WTC11 (cell line): ENCODE measurements at regions not wholly inside any gene's neighbourhood (a gene's known extent, or its start where the extent isn't known, plus 50 kb on each side); places are given as distances from the start of the nearest gene placed in this dataset.

ENCODE experiments used
- ATAC-seq: fragments of 200-7000 bp; cut with Tn5 transposase; 2 replicates; pipeline ENCODE4 v1.10.0; 2021; ENCODE audit warnings: mild to moderate bottlenecking, moderate library complexity
- CTCF ChIA-PET: fragments of 300-600 bp; sonication (Branson Sonifier 250); formaldehyde crosslinking; loops from one replicate; lab custom pipeline; 2021; ENCODE audit warnings: antibody characterized with exemption; lab: Charles Lee
- POLR2A ChIA-PET: fragments of 350-600 bp; sonication (Branson Sonifier 250); formaldehyde crosslinking; loops from one replicate; lab custom pipeline; 2021; ENCODE audit warnings: antibody characterized with exemption; lab: Charles Lee
- DNase-seq: peaks from one replicate; pipeline ENCODE4 v3.0.0; 2021; ENCODE audit warnings: low spot score
- H3K27ac Mint-ChIP-seq: 2 replicates; pipeline ENCODE4 v1.8.0; 2021; ENCODE audit warnings: mixed read lengths
- H3K27me3 Mint-ChIP-seq: 2 replicates; pipeline ENCODE4 v1.8.0; 2021; ENCODE audit warnings: low read depth, mild to moderate bottlenecking, moderate library complexity, mixed read lengths
- H3K36me3 Mint-ChIP-seq: 2 replicates; pipeline ENCODE4 v1.8.0; 2021; ENCODE audit warnings: mixed read lengths
- H3K4me1 Mint-ChIP-seq: 2 replicates; pipeline ENCODE4 v1.8.0; 2022; ENCODE audit warnings: mixed read lengths
- H3K4me3 Mint-ChIP-seq: 2 replicates; pipeline ENCODE4 v1.8.0; 2021; ENCODE audit warnings: mild to moderate bottlenecking, moderate library complexity, mixed read lengths
- H3K9me3 Mint-ChIP-seq: 2 replicates; pipeline ENCODE4 v1.8.0; 2021; ENCODE audit warnings: mixed read lengths
- ATF3 ChIP-seq: sonication (generic); formaldehyde crosslinking; conservative IDR thresholded peaks from 2 replicates; pipeline ENCODE4 v1.8.1; 2022; ENCODE audit warnings: mild to moderate bottlenecking, missing genetic modification reagents
- CDX4 ChIP-seq: fragments of 250-450 bp; sonication (Bioruptor Pico); IDR thresholded peaks from 2 replicates; pipeline ENCODE4 v1.9.0; 2021; ENCODE audit warnings: moderate library complexity, mild to moderate bottlenecking, inconsistent platforms, borderline replicate concordance
- CREB1 ChIP-seq: sonication (generic); formaldehyde crosslinking; IDR thresholded peaks from 2 replicates; pipeline ENCODE4 v1.8.0; 2023; ENCODE audit warnings: mild to moderate bottlenecking, missing genetic modification reagents
- CREM ChIP-seq: sonication (generic); formaldehyde crosslinking; IDR thresholded peaks from 2 replicates; pipeline ENCODE4 v1.8.1; 2022; ENCODE audit warnings: mild to moderate bottlenecking, missing genetic modification reagents, moderate library complexity
- FOXJ3 ChIP-seq: sonication (generic); formaldehyde crosslinking; IDR thresholded peaks from 2 replicates; pipeline ENCODE4 v1.9.0; 2021; ENCODE audit warnings: missing genetic modification reagents, mild to moderate bottlenecking, borderline replicate concordance
- IRF2 ChIP-seq: sonication (generic); formaldehyde crosslinking; IDR thresholded peaks from 2 replicates; pipeline ENCODE4 v1.8.0; 2022; ENCODE audit warnings: low read depth, missing genetic modification reagents, borderline replicate concordance
- JUN ChIP-seq: sonication (generic); formaldehyde crosslinking; IDR thresholded peaks from 2 replicates; pipeline ENCODE4 v1.8.0; 2023; ENCODE audit warnings: mild to moderate bottlenecking, missing genetic modification reagents
- NFE2L1 ChIP-seq: sonication (generic); formaldehyde crosslinking; IDR thresholded peaks from 2 replicates; pipeline ENCODE4 v1.8.1; 2023; ENCODE audit warnings: missing genetic modification reagents
- STAT6 ChIP-seq: sonication (generic); formaldehyde crosslinking; conservative IDR thresholded peaks from 2 replicates; pipeline ENCODE4 v1.8.1; 2023; ENCODE audit warnings: mild to moderate bottlenecking, low read depth, missing genetic modification reagents, moderate library complexity
- TEAD4 ChIP-seq: sonication (generic); formaldehyde crosslinking; IDR thresholded peaks from 2 replicates; pipeline ENCODE4 v1.8.0; 2022; ENCODE audit warnings: mild to moderate bottlenecking, missing genetic modification reagents
- ZNF121 ChIP-seq: sonication (generic); formaldehyde crosslinking; IDR thresholded peaks from 2 replicates; pipeline ENCODE4 v1.8.0; 2023; ENCODE audit warnings: missing genetic modification reagents
- ZNF138 ChIP-seq: sonication (generic); formaldehyde crosslinking; conservative IDR thresholded peaks from 2 replicates; pipeline ENCODE4 v1.8.1; 2022; ENCODE audit warnings: mild to moderate bottlenecking, moderate library complexity, missing genetic modification reagents
- ZNF281 ChIP-seq: sonication (generic); formaldehyde crosslinking; IDR thresholded peaks from 2 replicates; pipeline ENCODE4 v1.8.0; 2023; ENCODE audit warnings: mild to moderate bottlenecking, missing genetic modification reagents
- ZNF317 ChIP-seq: sonication (generic); formaldehyde crosslinking; IDR thresholded peaks from 2 replicates; pipeline ENCODE4 v1.8.1; 2023; ENCODE audit warnings: low read depth, mild to moderate bottlenecking, moderate library complexity, missing genetic modification reagents, borderline replicate concordance
- ZNF396 ChIP-seq: fragments of 250-450 bp; sonication (Bioruptor Pico); IDR thresholded peaks from 2 replicates; pipeline ENCODE4 v1.8.0; 2021; ENCODE audit warnings: mild to moderate bottlenecking, moderate library complexity, borderline replicate concordance
- ZNF512 ChIP-seq: sonication (generic); formaldehyde crosslinking; IDR thresholded peaks from 2 replicates; pipeline ENCODE4 v1.8.1; 2022; ENCODE audit warnings: missing genetic modification reagents, borderline replicate concordance
- ZNF532 ChIP-seq: fragments of 250-450 bp; sonication (Bioruptor Pico); IDR thresholded peaks from 2 replicates; pipeline ENCODE4 v1.9.0; 2021; ENCODE audit warnings: mild to moderate bottlenecking, borderline replicate concordance

GRCh38 chr6:134816780-134817179 lies 133.1 kb downstream of the ALDH8A1 start (continued):
- TF ChIP-seq CREM (CRISPR knock-in tag) (no peak), ZNF317 (CRISPR knock-in tag) (no peak)

- Mint-ChIP-seq H3K4me3 (no peak overlapping the region), H3K27ac (no peak overlapping the region), H3K36me3 (no peaks in the 10 kb centered on the region), H3K4me1 (no peaks in the 10 kb centered on the region), H3K9me3 (peaks cover 3% of the 10 kb centered on the region; the same call in 1 of the 2 replicates), H3K27me3 (no peaks in the 10 kb centered on the region)
- DNase-seq = no peak
- ChIA-PET POLR2A (no interaction called here), CTCF (no interaction called here)
- no peak for TF ChIP-seq ATF3 (CRISPR knock-in tag)
- no peak for TF ChIP-seq ZNF281
- no peak for ATAC-seq
Measured at GRCh38 chr6:134816300-134816699, 133.6 kb downstream of the ALDH8A1 start.

GRCh38 chr6:134814076-134814695 lies 135.7 kb downstream of the ALDH8A1 start:
- ChIA-PET CTCF (interaction anchor here (1.0 kb wide), 1 partner anchor 9 kb away, joined by 3 read pairs; no protein-coding TSS in a partner anchor), POLR2A (no interaction called here)
- H3K27ac Mint-ChIP-seq = no peak overlapping the region
- H3K4me3 Mint-ChIP-seq = no peak overlapping the region
- DNase-seq (no peak), ATAC-seq (no peak)
- H3K36me3 Mint-ChIP-seq = no peaks in the 10 kb centered on the region
- peaks cover 3% of the 10 kb centered on the region; the same call in 1 of the 2 replicates for H3K9me3 Mint-ChIP-seq
- no peaks in the 10 kb centered on the region for H3K4me1 Mint-ChIP-seq
- no peaks in the 10 kb centered on the region for H3K27me3 Mint-ChIP-seq
- no peak for TF ChIP-seq ZNF281
- TF ChIP-seq CDX4 = no peak
- no peak for TF ChIP-seq JUN
- TF ChIP-seq CREB1 (CRISPR knock-in tag) = no peak
- no peak for TF ChIP-seq NFE2L1 (CRISPR knock-in tag)
- no peak for TF ChIP-seq IRF2 (CRISPR knock-in tag)
- no peak for TF ChIP-seq ZNF396 (CRISPR knock-in tag)
- no peak for TF ChIP-seq TEAD4 (CRISPR knock-in tag)
- no peak for TF ChIP-seq ZNF532 (CRISPR knock-in tag)
- no peak for TF ChIP-seq ZNF138 (CRISPR knock-in tag)
- TF ChIP-seq ZNF121 (CRISPR knock-in tag) = no peak
- TF ChIP-seq FOXJ3 (CRISPR knock-in tag) = no peak
- TF ChIP-seq ZNF512 = no peak
- TF ChIP-seq STAT6 (CRISPR knock-in tag) = no peak
